Fibroblast of the aortic adventitia (primary cell): ENCODE measurements at regions not wholly inside any gene's neighbourhood (a gene's known extent, or its start where the extent isn't known, plus 50 kb on each side); places are given as distances from the start of the nearest gene placed in this dataset.

ENCODE experiments used
- DNase-seq: peaks from one replicate; pipeline ENCODE4 v3.0.0-alpha.2; 2010; ENCODE audit warnings: low read depth
- H3K4me3 ChIP-seq: 2 replicates; pipeline ENCODE4 v1.5.1; 2011; ENCODE audit warnings: low read depth, mild to moderate bottlenecking, control low read depth, low read length, moderate library complexity
- CTCF ChIP-seq: IDR thresholded peaks from 2 replicates; pipeline ENCODE4 v1.5.1; 2011; ENCODE audit warnings: mild to moderate bottlenecking, low read length, control low read depth, inconsistent platforms; ENCODE audit not compliant: insufficient read depth

GRCh38 chr13:105602956-105603670 lies 932.3 kb downstream of the EFNB2 start:
- DNase-seq = no peak
- no peak overlapping the region for H3K4me3 ChIP-seq
- TF ChIP-seq CTCF = no peak

GRCh38 chr13:105599477-105600037 lies 935.9 kb downstream of the EFNB2 start:
- DNase-seq = peak; percentile 7
- H3K4me3 ChIP-seq = no peak overlapping the region
- no peak for TF ChIP-seq CTCF

GRCh38 chr13:105598529-105598928 lies 936.9 kb downstream of the EFNB2 start:
- H3K4me3 ChIP-seq = no peak overlapping the region
- peak; percentile 21 for DNase-seq
- TF ChIP-seq CTCF = no peak

GRCh38 chr13:105597573-105597972 lies 937.9 kb downstream of the EFNB2 start:
- H3K4me3 ChIP-seq = no peak overlapping the region
- DNase-seq = no peak
- no peak for TF ChIP-seq CTCF

- no peak for DNase-seq
Measured at GRCh38 chr13:105595471-105595870, 940.0 kb downstream of the EFNB2 start.

GRCh38 chr13:105591277-105591676 lies 944.2 kb downstream of the EFNB2 start:
- no peak overlapping the region for H3K4me3 ChIP-seq
- no peak for DNase-seq
- TF ChIP-seq CTCF = no peak

More at GRCh38 chr13:105595471-105595870, 940.0 kb downstream of the EFNB2 start:
- H3K4me3 ChIP-seq = no peak overlapping the region
- TF ChIP-seq CTCF = no peak
